Fibroblast of mammary gland (primary cell): ENCODE measurements at regions not wholly inside any gene's neighbourhood (a gene's known extent, or its start where the extent isn't known, plus 50 kb on each side); places are given as distances from the start of the nearest gene placed in this dataset.

Experiments used
- DNase-seq: peaks from one replicate; pipeline ENCODE4 v3.0.0-alpha.2; 2010; ENCODE audit warnings: low read depth
- H3K4me3 ChIP-seq: 2 replicates; pipeline ENCODE4 v1.5.1; 2011; ENCODE audit warnings: low read depth, mild to moderate bottlenecking, low read length, moderate library complexity; ENCODE audit not compliant: control insufficient read depth
- TF ChIP-seq, protein P1 (sequence below): conservative IDR thresholded peaks from 2 replicates; pipeline ENCODE4 v1.5.1; 2011; ENCODE audit warnings: low read depth, low read length, inconsistent platforms; ENCODE audit not compliant: control insufficient read depth, insufficient read depth

DNA sequence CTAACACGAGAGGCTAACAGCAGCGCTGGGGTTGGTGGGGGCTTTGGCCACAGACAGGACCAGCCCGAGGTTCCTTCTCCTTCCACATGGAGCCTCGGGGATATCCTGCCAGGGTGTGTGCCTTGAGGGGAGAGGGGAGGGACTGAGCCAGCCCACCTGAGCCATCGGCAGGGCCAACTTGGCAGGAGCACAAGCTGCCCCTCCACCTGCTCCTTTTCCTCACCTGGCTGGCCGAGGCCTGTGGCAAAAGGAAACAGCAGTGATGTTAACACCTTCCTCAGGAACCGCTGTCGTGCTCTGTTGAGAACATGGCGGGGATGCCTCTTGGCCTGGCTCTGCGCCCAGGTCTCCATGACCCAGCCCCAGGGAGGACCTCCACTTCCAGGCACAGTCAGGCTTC is 255.1 kb upstream of the PPP2R2D start:
- TF ChIP-seq, protein P1, sequence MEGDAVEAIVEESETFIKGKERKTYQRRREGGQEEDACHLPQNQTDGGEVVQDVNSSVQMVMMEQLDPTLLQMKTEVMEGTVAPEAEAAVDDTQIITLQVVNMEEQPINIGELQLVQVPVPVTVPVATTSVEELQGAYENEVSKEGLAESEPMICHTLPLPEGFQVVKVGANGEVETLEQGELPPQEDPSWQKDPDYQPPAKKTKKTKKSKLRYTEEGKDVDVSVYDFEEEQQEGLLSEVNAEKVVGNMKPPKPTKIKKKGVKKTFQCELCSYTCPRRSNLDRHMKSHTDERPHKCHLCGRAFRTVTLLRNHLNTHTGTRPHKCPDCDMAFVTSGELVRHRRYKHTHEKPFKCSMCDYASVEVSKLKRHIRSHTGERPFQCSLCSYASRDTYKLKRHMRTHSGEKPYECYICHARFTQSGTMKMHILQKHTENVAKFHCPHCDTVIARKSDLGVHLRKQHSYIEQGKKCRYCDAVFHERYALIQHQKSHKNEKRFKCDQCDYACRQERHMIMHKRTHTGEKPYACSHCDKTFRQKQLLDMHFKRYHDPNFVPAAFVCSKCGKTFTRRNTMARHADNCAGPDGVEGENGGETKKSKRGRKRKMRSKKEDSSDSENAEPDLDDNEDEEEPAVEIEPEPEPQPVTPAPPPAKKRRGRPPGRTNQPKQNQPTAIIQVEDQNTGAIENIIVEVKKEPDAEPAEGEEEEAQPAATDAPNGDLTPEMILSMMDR, result no peak
- DNase-seq, result no peak
- H3K4me3 ChIP-seq, result no peak overlapping the region

DNA sequence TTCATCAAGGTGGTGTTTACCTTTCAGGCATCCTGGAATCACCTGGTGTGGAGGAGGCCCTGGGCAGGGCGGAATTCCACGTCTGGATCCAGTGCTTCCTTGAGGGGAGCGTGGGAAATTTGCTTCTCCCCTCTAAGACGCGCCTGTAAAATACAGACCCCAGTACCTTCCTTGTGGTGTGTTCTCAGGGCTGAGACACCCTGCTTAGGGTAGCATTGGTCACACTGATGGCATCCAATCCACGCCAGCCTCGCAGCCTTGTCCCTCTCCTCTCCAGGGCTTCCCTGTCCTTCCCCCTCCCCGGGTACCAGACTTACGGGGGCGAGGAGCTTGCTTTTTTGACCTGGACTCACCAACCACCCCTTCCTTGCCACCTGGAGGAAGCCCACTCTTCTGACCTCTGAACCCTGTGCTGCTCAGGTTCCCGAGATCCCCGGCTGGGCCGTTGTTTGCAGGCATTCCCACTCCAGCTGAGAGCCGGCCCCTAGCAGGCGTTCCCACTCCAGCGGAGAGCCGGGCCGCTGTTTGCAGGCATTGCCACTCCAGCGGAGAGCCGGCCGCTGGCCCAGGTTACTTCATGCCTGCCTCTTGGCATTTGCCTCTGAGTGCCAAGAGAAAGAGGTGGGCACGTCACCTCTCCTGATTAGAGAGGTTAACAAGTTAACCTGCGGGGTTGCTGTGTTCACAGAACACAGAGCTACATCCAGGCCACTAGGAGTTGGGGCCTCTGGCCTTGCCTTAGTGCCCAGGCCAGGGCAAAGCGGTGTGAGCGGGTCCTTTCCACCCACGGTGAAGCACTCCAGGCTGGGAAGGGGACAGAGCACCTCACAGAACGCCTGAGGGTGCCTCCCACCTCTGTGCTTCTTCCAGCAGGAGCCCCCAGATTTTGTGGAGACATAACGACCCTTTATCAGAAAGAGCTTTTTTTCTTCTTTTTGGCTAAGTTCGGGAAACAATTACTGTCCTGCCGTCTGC is 254.0 kb upstream of the PPP2R2D start:
- no peak overlapping the region for H3K4me3 ChIP-seq
- TF ChIP-seq, protein P1, result no peak
- no peak for DNase-seq

DNA sequence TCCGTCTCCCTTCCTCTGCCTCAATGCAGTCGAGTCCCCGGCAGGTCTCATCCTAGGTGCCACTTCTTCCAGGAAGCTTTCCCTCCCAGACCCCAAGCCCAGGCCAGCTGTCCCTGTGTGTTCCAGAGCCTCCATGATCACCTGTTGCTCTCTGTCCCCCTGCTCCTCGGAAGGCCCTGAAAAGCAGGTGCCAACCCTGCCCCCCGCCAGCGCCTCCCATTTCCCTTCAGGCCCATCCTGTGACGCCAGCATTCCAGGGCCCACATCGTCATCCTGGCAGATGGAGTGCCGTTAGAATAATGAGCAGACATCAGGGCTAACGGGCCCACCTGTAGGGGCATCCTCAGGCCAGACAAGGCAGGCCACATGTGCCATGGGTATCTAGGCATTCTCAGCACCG is 253.0 kb upstream of the PPP2R2D start:
- TF ChIP-seq, protein P1, result no peak

DNA sequence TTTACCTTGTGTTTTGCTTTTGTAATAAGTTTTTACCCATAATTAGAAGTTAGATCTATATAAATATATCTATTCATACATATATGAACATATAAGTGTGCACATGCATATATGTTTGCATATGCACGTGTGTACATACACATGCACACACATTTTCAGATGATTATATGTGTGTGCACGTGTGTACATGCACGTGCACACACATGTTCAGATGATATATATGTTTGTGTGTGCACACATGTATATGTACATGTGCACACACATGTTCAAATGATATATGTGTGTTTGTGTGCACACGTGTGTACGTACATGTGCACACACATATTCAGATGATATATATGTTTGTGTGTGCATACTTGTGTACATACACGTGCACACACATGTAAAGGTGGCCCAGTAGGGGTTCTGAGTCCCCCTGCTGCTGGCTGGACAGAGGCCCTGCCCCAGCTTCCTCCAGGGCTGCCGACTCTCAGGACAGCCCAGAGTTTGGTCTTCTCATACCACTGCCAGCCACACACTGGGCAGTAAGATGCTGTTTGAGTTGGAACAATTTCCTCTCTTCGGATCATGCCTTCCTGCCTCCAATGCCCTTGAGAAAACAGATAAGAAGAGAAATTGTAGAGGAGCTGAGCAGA is 252.3 kb upstream of the PPP2R2D start:
- TF ChIP-seq, protein P1, result no peak
- no peak overlapping the region for H3K4me3 ChIP-seq
- no peak for DNase-seq

More for the DNA sequence above, 253.0 kb upstream of the PPP2R2D start:
- DNase-seq, result no peak
- H3K4me3 ChIP-seq, result no peak overlapping the region

DNA sequence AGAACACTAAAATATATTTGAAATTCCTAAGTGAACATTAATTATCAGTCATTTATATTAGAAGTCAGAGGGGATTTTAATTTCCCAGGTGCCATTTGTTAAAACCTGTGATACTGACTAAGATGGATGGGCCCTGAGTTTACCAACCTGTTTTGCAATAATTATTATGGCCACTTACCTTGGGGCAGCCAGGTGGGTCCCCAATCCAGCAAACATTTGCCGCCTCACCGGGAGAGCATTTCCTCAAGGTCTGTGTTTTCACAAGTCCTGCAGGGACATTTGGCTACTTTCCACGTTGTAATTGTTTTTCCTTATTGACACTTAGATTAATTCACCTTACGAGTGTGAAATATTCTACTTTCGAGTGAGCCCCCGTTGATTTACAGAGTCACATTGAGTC is 251.2 kb upstream of the PPP2R2D start:
- TF ChIP-seq, protein P1, result no peak
- H3K4me3 ChIP-seq, result no peak overlapping the region
- no peak for DNase-seq

DNA sequence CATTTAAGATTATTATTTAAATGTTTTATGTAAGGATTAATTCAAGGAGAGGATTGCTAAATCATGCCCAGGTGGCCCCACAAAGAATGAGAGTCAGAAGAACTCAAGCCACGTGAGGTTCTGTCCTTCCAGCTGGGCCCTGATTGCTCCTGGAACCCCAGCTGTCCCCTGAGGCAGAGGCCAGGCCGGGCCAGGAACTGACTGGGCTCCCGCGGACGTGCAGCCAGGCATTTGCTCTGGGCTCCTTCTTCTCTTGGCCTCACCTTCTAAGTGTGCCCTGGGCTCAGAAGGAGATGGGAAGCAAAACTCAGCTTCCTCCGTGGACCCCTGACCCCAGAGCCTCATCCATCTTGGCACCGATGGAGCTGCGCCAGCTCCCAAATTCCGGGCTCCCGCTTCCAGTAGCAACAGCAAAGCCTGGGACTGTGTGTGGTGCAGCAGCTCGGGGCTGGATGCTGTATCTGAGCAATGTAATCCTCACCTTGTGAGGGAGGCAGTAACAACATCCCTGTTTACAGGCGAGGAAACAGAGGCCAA is 250.6 kb upstream of the PPP2R2D start:
- DNase-seq, result no peak
- H3K4me3 ChIP-seq, result no peak overlapping the region
- TF ChIP-seq, protein P1, result no peak
